Islet precursor cell (in vitro differentiated cells): ENCODE measurements at regions not wholly inside any gene's neighbourhood (a gene's known extent, or its start where the extent isn't known, plus 50 kb on each side); places are given as distances from the start of the nearest gene placed in this dataset.

ENCODE experiments used
- DNase-seq: peaks from one replicate; pipeline ENCODE4 v3.0.0-alpha.2; 2018

- DNase-seq: no peak
Observed at GRCh38 chr5:110038297-110038997, 348.7 kb downstream of the MAN2A1 start.

- no peak for DNase-seq
Observed at GRCh38 chr5:110040178-110040577, 350.5 kb downstream of the MAN2A1 start.

GRCh38 chr5:110043025-110043424, 353.3 kb downstream of the MAN2A1 start:
- no peak for DNase-seq

GRCh38 chr5:110045158-110045557, 355.4 kb downstream of the MAN2A1 start:
- DNase-seq: no peak

- peak; percentile 58 for DNase-seq
Observed at GRCh38 chr5:110048491-110048890, 358.8 kb downstream of the MAN2A1 start.

- no peak for DNase-seq
Observed at GRCh38 chr5:110049816-110050215, 360.1 kb downstream of the MAN2A1 start.

- DNase-seq: no peak
Observed at GRCh38 chr5:110050640-110051345, 361.1 kb downstream of the MAN2A1 start.

- DNase-seq: no peak
Observed at GRCh38 chr5:110053205-110053604, 363.5 kb downstream of the MAN2A1 start.

GRCh38 chr5:110053824-110054223, 364.1 kb downstream of the MAN2A1 start:
- DNase-seq: no peak

GRCh38 chr5:110054240-110054639, 364.5 kb downstream of the MAN2A1 start:
- no peak for DNase-seq

- no peak for DNase-seq
Observed at GRCh38 chr5:110055302-110055701, 365.6 kb downstream of the MAN2A1 start.

GRCh38 chr5:110056580-110057114, 366.9 kb downstream of the MAN2A1 start:
- no peak for DNase-seq

GRCh38 chr5:110058175-110058574, 368.4 kb downstream of the MAN2A1 start:
- DNase-seq: no peak

GRCh38 chr5:110062246-110062645, 372.5 kb downstream of the MAN2A1 start:
- DNase-seq: no peak

GRCh38 chr5:110063640-110064602, 374.2 kb downstream of the MAN2A1 start:
- DNase-seq: no peak

- DNase-seq: no peak
Observed at GRCh38 chr5:110064603-110065268, 375.0 kb downstream of the MAN2A1 start.

GRCh38 chr5:110070836-110071235, 381.1 kb downstream of the MAN2A1 start:
- no peak for DNase-seq

- DNase-seq: no peak
Observed at GRCh38 chr5:110072651-110073050, 382.9 kb downstream of the MAN2A1 start.

- DNase-seq: no peak
Observed at GRCh38 chr5:110073534-110073933, 383.8 kb downstream of the MAN2A1 start.

GRCh38 chr5:110075656-110076055, 385.9 kb downstream of the MAN2A1 start:
- no peak for DNase-seq

- DNase-seq: no peak
Observed at GRCh38 chr5:110077147-110077546, 387.4 kb downstream of the MAN2A1 start.

GRCh38 chr5:110082194-110082593, 392.5 kb downstream of the MAN2A1 start:
- no peak for DNase-seq

- no peak for DNase-seq
Observed at GRCh38 chr5:110082863-110083262, 393.1 kb downstream of the MAN2A1 start.
